GM12878 (cell line): ENCODE measurements at regions not wholly inside any gene's neighbourhood (a gene's known extent, or its start where the extent isn't known, plus 50 kb on each side); places are given as distances from the start of the nearest gene placed in this dataset.

Experiments
- ATAC-seq: fragments of 200-7000 bp; cut with Tn5 transposase; 3 replicates; pipeline ENCODE4 v1.9.1; 2020; ENCODE audit warnings: mild to moderate bottlenecking, moderate library complexity
- BruUV-seq: library from RNA; stranded (reverse); fragments of 400-500 nt; replicated peaks from 2 replicates; lab custom pipeline; 2021; lab: Mats Ljungman, UMichigan
- CTCF ChIA-PET: fragments of 300-600 bp; sonication (Branson Sonifier 250); formaldehyde crosslinking; extraction: SDS; loops from one replicate; lab custom pipeline; 2021; ENCODE audit warnings: inconsistent platforms; lab: Yijun Ruan, JAX
- POLR2A ChIA-PET: fragments of 350-600 bp; formaldehyde crosslinking; extraction: SDS; loops from one replicate; lab custom pipeline; 2021; ENCODE audit warnings: inconsistent platforms; lab: Charles Lee
- RAD21 ChIA-PET: fragments of 300-600 bp; sonication (Branson Sonifier 250); formaldehyde crosslinking; loops from one replicate; lab custom pipeline; 2023; ENCODE audit warnings: antibody characterized with exemption; ENCODE audit not compliant: unreplicated experiment; lab: Charles Lee
- SMC1A ChIA-PET: fragments of 300-600 bp; sonication (Branson Sonifier 250); formaldehyde crosslinking; loops from one replicate; lab custom pipeline; 2023; ENCODE audit not compliant: unreplicated experiment, uncharacterized antibody; lab: Charles Lee
- DNase-seq: peaks from one replicate; pipeline ENCODE4 v3.0.0-alpha.2; 2011; ENCODE audit warnings: low read depth, low spot score
- FAIRE-seq: peaks from 3 replicates; lab custom pipeline; 2011; peaks lifted over from hg19 to GRCh38; lab: Jason Lieb, UNC
- H2AFZ ChIP-seq: 2 replicates; pipeline ENCODE4 v1.6.0; 2011; ENCODE audit warnings: low read depth, low read length, control low read depth; ENCODE audit not compliant: control insufficient read depth
- H3K27ac ChIP-seq: 2 replicates; pipeline ENCODE4 v1.5.1; 2011; ENCODE audit warnings: control low read depth; ENCODE audit not compliant: control insufficient read depth, insufficient read depth
- H3K27me3 ChIP-seq, 2 experiments: replicated peaks in 1 of 2; 2 replicates each; pipeline versions ENCODE4 v1.6.0 to v1.6.1; 2011; ENCODE audit warnings: low read length in 1 of 2; ENCODE audit not compliant: control insufficient read depth in 2 of 2, insufficient read depth in 2 of 2
- H3K36me3 ChIP-seq, 2 experiments: 2 replicates each; pipeline ENCODE4 v1.5.1; 2011; ENCODE audit warnings: low read length in 1 of 2; ENCODE audit not compliant: control insufficient read depth in 2 of 2, insufficient read depth in 2 of 2
- H3K4me1 ChIP-seq: 2 replicates; pipeline ENCODE4 v1.6.1; 2011; ENCODE audit warnings: mild to moderate bottlenecking, low read length, moderate library complexity, mixed read lengths; ENCODE audit not compliant: control insufficient read depth, insufficient read depth
- H3K4me2 ChIP-seq: 2 replicates; pipeline ENCODE4 v1.6.0; 2011; ENCODE audit warnings: control low read depth; ENCODE audit not compliant: control insufficient read depth, insufficient read depth
- H3K4me3 ChIP-seq: fragments of 200-600 bp; sonication (generic); 2 replicates; pipeline ENCODE4 v1.5.1; 2016
- H3K79me2 ChIP-seq: 2 replicates; pipeline ENCODE4 v1.6.0; 2011; ENCODE audit warnings: low read length; ENCODE audit not compliant: control insufficient read depth, insufficient read depth
- H3K9ac ChIP-seq: 2 replicates; pipeline ENCODE4 v1.8.0; 2011; ENCODE audit warnings: low read length, control low read depth, mixed read lengths; ENCODE audit not compliant: control insufficient read depth, insufficient read depth
- H3K9me3 ChIP-seq: replicated peaks from 3 replicates; pipeline ENCODE4 v1.5.1; 2011; ENCODE audit warnings: mild to moderate bottlenecking, low read length; ENCODE audit not compliant: control insufficient read depth, insufficient read depth
- H4K20me1 ChIP-seq: 2 replicates; pipeline ENCODE4 v1.6.0; 2011; ENCODE audit not compliant: control insufficient read depth, insufficient read depth
- BMI1 ChIP-seq: fragments of 450-650 bp; IDR thresholded peaks from 2 replicates; pipeline ENCODE4 v1.6.1; 2016; ENCODE audit warnings: mild to moderate bottlenecking, moderate library complexity, borderline replicate concordance
- CBFB ChIP-seq: IDR thresholded peaks from 2 replicates; pipeline ENCODE4 v1.6.1; 2016; ENCODE audit warnings: antibody characterized with exemption, low read depth
- CREB1 ChIP-seq: IDR thresholded peaks from 2 replicates; pipeline ENCODE4 v1.6.1; 2012; ENCODE audit warnings: low read depth, mild to moderate bottlenecking, inconsistent platforms
- HDAC6 ChIP-seq: fragments of 200-600 bp; sonication (generic); IDR thresholded peaks from one replicate; pipeline ENCODE4 v1.8.0; 2017; ENCODE audit warnings: antibody characterized with exemption; ENCODE audit not compliant: unreplicated experiment
- MYB ChIP-seq: fragments of 150-350 bp; IDR thresholded peaks from 2 replicates; pipeline ENCODE4 v1.6.1; 2014; ENCODE audit warnings: mild to moderate bottlenecking, low read depth, low read length, borderline replicate concordance
- MYC ChIP-seq: IDR thresholded peaks from 2 replicates; pipeline ENCODE4 v1.6.1; 2011; ENCODE audit warnings: mild to moderate bottlenecking, low read length, moderate library complexity, inconsistent platforms; ENCODE audit not compliant: insufficient read depth, insufficient replicate concordance, insufficient read length, severe bottlenecking
- NFXL1 ChIP-seq: fragments of 450-650 bp; IDR thresholded peaks from 2 replicates; pipeline ENCODE4 v1.6.1; 2017; ENCODE audit warnings: antibody characterized with exemption, mild to moderate bottlenecking, borderline replicate concordance
- NR2F1 ChIP-seq: fragments of 450-650 bp; conservative IDR thresholded peaks from 2 replicates; pipeline ENCODE4 v1.6.1; 2017; ENCODE audit warnings: mild to moderate bottlenecking
- RUNX3 ChIP-seq: IDR thresholded peaks from 2 replicates; pipeline ENCODE4 v1.6.1; 2012; ENCODE audit warnings: low read length, inconsistent platforms
- SREBF2 ChIP-seq: IDR thresholded peaks from 2 replicates; pipeline ENCODE4 v1.6.1; 2012; ENCODE audit warnings: mild to moderate bottlenecking, low read length
- WRNIP1 ChIP-seq: IDR thresholded peaks from 2 replicates; pipeline ENCODE4 v1.6.1; 2011; ENCODE audit warnings: low read depth, low read length, improper control_type of control experiment, borderline replicate concordance
- ZBTB4 ChIP-seq: fragments of 450-650 bp; formaldehyde crosslinking; IDR thresholded peaks from 2 replicates; pipeline ENCODE4 v1.4.0; 2022; ENCODE audit warnings: mild to moderate bottlenecking, moderate library complexity
- ZSCAN29 ChIP-seq: fragments of 450-650 bp; IDR thresholded peaks from 2 replicates; pipeline ENCODE4 v1.6.1; 2017; ENCODE audit warnings: mild to moderate bottlenecking, moderate library complexity
- WGBS: methylation state at CpG from one replicate; pipeline ENCODE4 v1.1.6; 2016; ENCODE audit warnings: low lambda C conversion rate; ENCODE audit not compliant: insufficient replicate concordance, insufficient coverage; ENCODE audit errors: missing lambda C conversion rate; 5-methylcytosine and 5-hydroxymethylcytosine counted together
- in situ Hi-C: fragments of 300-500 bp; cut with MboI; formaldehyde crosslinking; loops from 9 replicates; pipeline ENCODE4 v1.14.3; 2018; ENCODE audit warnings: mixed read lengths
- intact Hi-C: fragments of 100-400 bp; cut with micrococcal nuclease; formaldehyde crosslinking; loops from one replicate; pipeline ENCODE4 v1.14.2; 2022; ENCODE audit not compliant: unreplicated experiment
- TF ChIP-seq, protein P1 (sequence below): IDR thresholded peaks from 2 replicates; pipeline ENCODE4 v1.6.1; 2011; ENCODE audit warnings: low read depth, low read length, improper control_type of control experiment, borderline replicate concordance

GRCh38 chr1:230012741-230013140 lies 54.3 kb upstream of the GALNT2 start:
- ChIA-PET POLR2A (no interaction called here), RAD21 (no interaction called here), SMC1A (interaction anchor here (0.5 to 1.1 kb wide), 2 partner anchors 12 to 18 kb away, joined by 3 read pairs; no protein-coding TSS in a partner anchor), CTCF (no interaction called here)
- Histone ChIP-seq H3K27ac (no peak overlapping the region), H3K4me3 (no peak overlapping the region), H3K4me2 (no peak overlapping the region), H3K4me1 (no peaks in the 10 kb centered on the region), H3K9me3 (no peaks in the 10 kb centered on the region), H3K36me3 (no peaks in the 10 kb centered on the region), H2AFZ (no peak overlapping the region), H3K9ac (no peak overlapping the region), H3K79me2 (no peaks in the 10 kb centered on the region), H3K27me3 (no peaks in the 10 kb centered on the region), H4K20me1 (no peaks in the 10 kb centered on the region)
- no TSS peak for BruUV-seq
- no peak for ATAC-seq
- in situ Hi-C loops (no loop called here), intact Hi-C loops (no loop called here)
- FAIRE-seq: no peak
- TF ChIP-seq NR2F1: no peak
- TF ChIP-seq NFXL1: no peak
- no peak for TF ChIP-seq HDAC6
- DNase-seq: no peak
- 53% methylated on average over 5 of the region's 5 CpGs for WGBS

- ChIA-PET POLR2A (no interaction called here), RAD21 (no interaction called here), CTCF (no interaction called here), SMC1A (interaction anchor here (1.6 kb wide), 1 partner anchor 150 kb away, joined by 4 read pairs; no protein-coding TSS in a partner anchor)
- H3K4me2 ChIP-seq: no peak overlapping the region
- H3K9me3 ChIP-seq: no peaks in the 10 kb centered on the region; the same call in 2 of the 3 replicates
- no peaks in the 10 kb centered on the region for H4K20me1 ChIP-seq
- H3K4me1 ChIP-seq: no peaks in the 10 kb centered on the region
- FAIRE-seq (no peak), ATAC-seq (no peak)
- H2AFZ ChIP-seq: no peak overlapping the region
- WGBS: 67% methylated on average over 5 of the region's 5 CpGs
- intact Hi-C loops (no loop called here), in situ Hi-C loops (no loop called here)
- no peaks in the 10 kb centered on the region for H3K79me2 ChIP-seq
- H3K4me3 ChIP-seq: no peak overlapping the region
- BruUV-seq: no TSS peak
- TF ChIP-seq BMI1 (no peak), ZBTB4 (CRISPR knock-in tag) (no peak), WRNIP1 (no peak), CREB1 (no peak), SREBF2 (no peak), MYC (no peak), CBFB (no peak), MYB (no peak), RUNX3 (no peak), ZSCAN29 (no peak)
- TF ChIP-seq, protein P1, sequence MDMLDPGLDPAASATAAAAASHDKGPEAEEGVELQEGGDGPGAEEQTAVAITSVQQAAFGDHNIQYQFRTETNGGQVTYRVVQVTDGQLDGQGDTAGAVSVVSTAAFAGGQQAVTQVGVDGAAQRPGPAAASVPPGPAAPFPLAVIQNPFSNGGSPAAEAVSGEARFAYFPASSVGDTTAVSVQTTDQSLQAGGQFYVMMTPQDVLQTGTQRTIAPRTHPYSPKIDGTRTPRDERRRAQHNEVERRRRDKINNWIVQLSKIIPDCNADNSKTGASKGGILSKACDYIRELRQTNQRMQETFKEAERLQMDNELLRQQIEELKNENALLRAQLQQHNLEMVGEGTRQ: no peak
- TF ChIP-seq, all 136 proteins: peak for 0
- no peak overlapping the region for H3K9ac ChIP-seq
- no peak for DNase-seq
- 0 out of 4 replicates have a peak, but pooled peaks cover 0 to 1% of the 10 kb centered on the region in 2 experiments for H3K27me3 ChIP-seq
- H3K27ac ChIP-seq: no peak overlapping the region
- no peaks in the 10 kb centered on the region for H3K36me3 ChIP-seq
Observed at GRCh38 chr1:230016159-230016558, 50.9 kb upstream of the GALNT2 start.
